GM23338 (cell line): ENCODE measurements at regions not wholly inside any gene's neighbourhood (a gene's known extent, or its start where the extent isn't known, plus 50 kb on each side); places are given as distances from the start of the nearest gene placed in this dataset.

Experiments used
- ATAC-seq: fragments of 200-7000 bp; cut with Tn5 transposase; 3 replicates; pipeline ENCODE4 v1.9.1; 2020
- DNase-seq: peaks from one replicate; pipeline ENCODE4 v3.0.0-alpha.2; 2015; ENCODE audit warnings: low spot score
- H2AFZ ChIP-seq: fragments of 200-600 bp; sonication (generic); 2 replicates; pipeline ENCODE4 v1.8.0; 2016; ENCODE audit warnings: antibody characterized with exemption, mild to moderate bottlenecking, moderate library complexity
- H3F3A ChIP-seq: fragments of 200-600 bp; sonication (generic); replicated peaks from 2 replicates; pipeline ENCODE4 v1.8.0; 2017; ENCODE audit warnings: antibody characterized with exemption, mixed run types, low read depth
- H3K27ac ChIP-seq: fragments of 200-600 bp; sonication (generic); 2 replicates; pipeline ENCODE4 v1.6.1; 2016; ENCODE audit warnings: low read depth
- H3K27me3 ChIP-seq: fragments of 200-600 bp; sonication (generic); 2 replicates; pipeline ENCODE4 v1.8.0; 2016; ENCODE audit warnings: mild to moderate bottlenecking, mixed run types, moderate library complexity; ENCODE audit not compliant: insufficient read depth
- H3K36me3 ChIP-seq: fragments of 200-600 bp; sonication (generic); 2 replicates; pipeline ENCODE4 v1.8.0; 2016; ENCODE audit warnings: mild to moderate bottlenecking; ENCODE audit not compliant: insufficient read depth
- H3K4me1 ChIP-seq: fragments of 200-600 bp; sonication (generic); 2 replicates; pipeline ENCODE4 v1.8.0; 2016; ENCODE audit warnings: mild to moderate bottlenecking, moderate library complexity; ENCODE audit not compliant: insufficient read depth
- H3K4me2 ChIP-seq: fragments of 200-600 bp; sonication (generic); 2 replicates; pipeline ENCODE4 v1.7.1; 2017; ENCODE audit warnings: mixed run types
- H3K4me3 ChIP-seq: fragments of 200-600 bp; sonication (generic); 2 replicates; pipeline ENCODE4 v1.6.1; 2016; ENCODE audit warnings: mixed run types
- H3K79me2 ChIP-seq: fragments of 200-600 bp; sonication (generic); replicated peaks from 2 replicates; pipeline ENCODE4 v1.8.0; 2017; ENCODE audit warnings: mild to moderate bottlenecking; ENCODE audit not compliant: insufficient read depth
- H3K9me2 ChIP-seq: fragments of 200-600 bp; sonication (generic); 2 replicates; pipeline ENCODE4 v1.8.0; 2017; ENCODE audit not compliant: insufficient read depth
- H4K20me1 ChIP-seq: fragments of 200-600 bp; sonication (generic); replicated peaks from 2 replicates; pipeline ENCODE4 v1.8.0; 2017; ENCODE audit warnings: mild to moderate bottlenecking; ENCODE audit not compliant: insufficient read depth
- H3K27ac Mint-ChIP-seq: 2 replicates; pipeline ENCODE4 v1.8.0; 2020; ENCODE audit warnings: inconsistent platforms, mild to moderate bottlenecking, moderate library complexity, mixed read lengths
- H3K27me3 Mint-ChIP-seq: 3 replicates; pipeline ENCODE4 v1.8.0; 2022; ENCODE audit warnings: low read depth, mild to moderate bottlenecking, moderate library complexity, mixed read lengths, inconsistent platforms; ENCODE audit not compliant: insufficient read depth, poor library complexity
- H3K36me3 Mint-ChIP-seq: 3 replicates; pipeline ENCODE4 v1.8.0; 2021; ENCODE audit warnings: low read depth, mild to moderate bottlenecking, inconsistent platforms, moderate library complexity, mixed read lengths
- H3K4me1 Mint-ChIP-seq: 3 replicates; pipeline ENCODE4 v1.8.0; 2020; ENCODE audit warnings: mild to moderate bottlenecking, inconsistent platforms, mixed read lengths
- H3K4me3 Mint-ChIP-seq: 3 replicates; pipeline ENCODE4 v1.8.0; 2021; ENCODE audit warnings: moderate library complexity, mild to moderate bottlenecking, inconsistent platforms, mixed read lengths
- H3K9me3 Mint-ChIP-seq: 3 replicates; pipeline ENCODE4 v1.8.0; 2020; ENCODE audit warnings: moderate library complexity, mild to moderate bottlenecking, inconsistent platforms, mixed read lengths
- CREB1 ChIP-seq: fragments of 250-450 bp; sonication (Bioruptor Pico); IDR thresholded peaks from 2 replicates; pipeline ENCODE4 v1.5.0; 2020; ENCODE audit warnings: low read depth, mild to moderate bottlenecking, moderate library complexity
- EZH2 ChIP-seq: fragments of 200-600 bp; sonication (generic); IDR thresholded peaks from one replicate; pipeline ENCODE4 v1.8.0; 2017; ENCODE audit warnings: antibody characterized with exemption, mild to moderate bottlenecking, low read depth; ENCODE audit not compliant: unreplicated experiment
- EZH2phosphoT487 ChIP-seq: fragments of 200-600 bp; sonication (generic); IDR thresholded peaks from one replicate; pipeline ENCODE4 v1.8.1; 2018; ENCODE audit warnings: antibody characterized with exemption; ENCODE audit not compliant: unreplicated experiment
- JUNB ChIP-seq: IDR thresholded peaks from one replicate; pipeline ENCODE4 v1.6.1; 2016; ENCODE audit warnings: antibody characterized with exemption; ENCODE audit not compliant: unreplicated experiment
- POLR2AphosphoS5 ChIP-seq: IDR thresholded peaks from 2 replicates; pipeline ENCODE4 v1.6.1; 2016; ENCODE audit warnings: antibody characterized with exemption, low read depth
- STAT1 ChIP-seq: IDR thresholded peaks from one replicate; pipeline ENCODE4 v1.6.1; 2016; ENCODE audit warnings: antibody characterized with exemption; ENCODE audit not compliant: unreplicated experiment
- ZNF114 ChIP-seq: fragments of 250-450 bp; sonication (Bioruptor Pico); IDR thresholded peaks from 2 replicates; pipeline ENCODE4 v1.5.0; 2020; ENCODE audit warnings: mild to moderate bottlenecking, moderate library complexity
- ZNF331 ChIP-seq: fragments of 250-450 bp; sonication (Bioruptor Pico); IDR thresholded peaks from 2 replicates; pipeline ENCODE4 v1.5.0; 2020; ENCODE audit warnings: low read depth, mild to moderate bottlenecking, moderate library complexity
- TF ChIP-seq, protein P1 (sequence below): fragments of 250-450 bp; sonication (Bioruptor Pico); IDR thresholded peaks from 2 replicates; pipeline ENCODE4 v1.5.0; 2020; ENCODE audit warnings: mild to moderate bottlenecking, moderate library complexity
- TF ChIP-seq, protein P2 (sequence below): IDR thresholded peaks from 2 replicates; pipeline ENCODE4 v1.6.1; 2016; ENCODE audit warnings: antibody characterized with exemption
- TF ChIP-seq, protein P3 (sequence below): IDR thresholded peaks from one replicate; pipeline ENCODE4 v1.6.1; 2018; ENCODE audit warnings: antibody characterized with exemption; ENCODE audit not compliant: unreplicated experiment

DNA sequence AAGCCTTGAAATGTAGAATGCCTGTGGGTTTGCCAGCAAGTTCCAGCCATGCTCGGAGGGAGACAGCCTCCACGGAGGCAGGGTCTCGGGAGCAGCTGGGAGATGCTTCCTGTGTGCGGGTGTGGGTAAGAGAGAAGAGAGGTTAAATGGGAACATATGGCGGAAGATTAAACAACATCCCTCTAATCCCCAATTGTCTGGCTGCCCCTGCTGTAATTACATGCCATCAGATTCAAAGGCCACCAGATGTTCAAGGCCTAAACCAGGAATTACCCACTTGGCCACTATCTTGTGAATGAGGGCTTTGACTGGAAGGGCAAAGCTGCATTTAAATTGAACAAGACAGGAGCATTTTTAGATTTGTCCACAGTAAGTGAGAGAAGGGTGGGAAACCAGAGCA lies 81.4 kb upstream of the BACE2 start:
- TF ChIP-seq, protein P1, sequence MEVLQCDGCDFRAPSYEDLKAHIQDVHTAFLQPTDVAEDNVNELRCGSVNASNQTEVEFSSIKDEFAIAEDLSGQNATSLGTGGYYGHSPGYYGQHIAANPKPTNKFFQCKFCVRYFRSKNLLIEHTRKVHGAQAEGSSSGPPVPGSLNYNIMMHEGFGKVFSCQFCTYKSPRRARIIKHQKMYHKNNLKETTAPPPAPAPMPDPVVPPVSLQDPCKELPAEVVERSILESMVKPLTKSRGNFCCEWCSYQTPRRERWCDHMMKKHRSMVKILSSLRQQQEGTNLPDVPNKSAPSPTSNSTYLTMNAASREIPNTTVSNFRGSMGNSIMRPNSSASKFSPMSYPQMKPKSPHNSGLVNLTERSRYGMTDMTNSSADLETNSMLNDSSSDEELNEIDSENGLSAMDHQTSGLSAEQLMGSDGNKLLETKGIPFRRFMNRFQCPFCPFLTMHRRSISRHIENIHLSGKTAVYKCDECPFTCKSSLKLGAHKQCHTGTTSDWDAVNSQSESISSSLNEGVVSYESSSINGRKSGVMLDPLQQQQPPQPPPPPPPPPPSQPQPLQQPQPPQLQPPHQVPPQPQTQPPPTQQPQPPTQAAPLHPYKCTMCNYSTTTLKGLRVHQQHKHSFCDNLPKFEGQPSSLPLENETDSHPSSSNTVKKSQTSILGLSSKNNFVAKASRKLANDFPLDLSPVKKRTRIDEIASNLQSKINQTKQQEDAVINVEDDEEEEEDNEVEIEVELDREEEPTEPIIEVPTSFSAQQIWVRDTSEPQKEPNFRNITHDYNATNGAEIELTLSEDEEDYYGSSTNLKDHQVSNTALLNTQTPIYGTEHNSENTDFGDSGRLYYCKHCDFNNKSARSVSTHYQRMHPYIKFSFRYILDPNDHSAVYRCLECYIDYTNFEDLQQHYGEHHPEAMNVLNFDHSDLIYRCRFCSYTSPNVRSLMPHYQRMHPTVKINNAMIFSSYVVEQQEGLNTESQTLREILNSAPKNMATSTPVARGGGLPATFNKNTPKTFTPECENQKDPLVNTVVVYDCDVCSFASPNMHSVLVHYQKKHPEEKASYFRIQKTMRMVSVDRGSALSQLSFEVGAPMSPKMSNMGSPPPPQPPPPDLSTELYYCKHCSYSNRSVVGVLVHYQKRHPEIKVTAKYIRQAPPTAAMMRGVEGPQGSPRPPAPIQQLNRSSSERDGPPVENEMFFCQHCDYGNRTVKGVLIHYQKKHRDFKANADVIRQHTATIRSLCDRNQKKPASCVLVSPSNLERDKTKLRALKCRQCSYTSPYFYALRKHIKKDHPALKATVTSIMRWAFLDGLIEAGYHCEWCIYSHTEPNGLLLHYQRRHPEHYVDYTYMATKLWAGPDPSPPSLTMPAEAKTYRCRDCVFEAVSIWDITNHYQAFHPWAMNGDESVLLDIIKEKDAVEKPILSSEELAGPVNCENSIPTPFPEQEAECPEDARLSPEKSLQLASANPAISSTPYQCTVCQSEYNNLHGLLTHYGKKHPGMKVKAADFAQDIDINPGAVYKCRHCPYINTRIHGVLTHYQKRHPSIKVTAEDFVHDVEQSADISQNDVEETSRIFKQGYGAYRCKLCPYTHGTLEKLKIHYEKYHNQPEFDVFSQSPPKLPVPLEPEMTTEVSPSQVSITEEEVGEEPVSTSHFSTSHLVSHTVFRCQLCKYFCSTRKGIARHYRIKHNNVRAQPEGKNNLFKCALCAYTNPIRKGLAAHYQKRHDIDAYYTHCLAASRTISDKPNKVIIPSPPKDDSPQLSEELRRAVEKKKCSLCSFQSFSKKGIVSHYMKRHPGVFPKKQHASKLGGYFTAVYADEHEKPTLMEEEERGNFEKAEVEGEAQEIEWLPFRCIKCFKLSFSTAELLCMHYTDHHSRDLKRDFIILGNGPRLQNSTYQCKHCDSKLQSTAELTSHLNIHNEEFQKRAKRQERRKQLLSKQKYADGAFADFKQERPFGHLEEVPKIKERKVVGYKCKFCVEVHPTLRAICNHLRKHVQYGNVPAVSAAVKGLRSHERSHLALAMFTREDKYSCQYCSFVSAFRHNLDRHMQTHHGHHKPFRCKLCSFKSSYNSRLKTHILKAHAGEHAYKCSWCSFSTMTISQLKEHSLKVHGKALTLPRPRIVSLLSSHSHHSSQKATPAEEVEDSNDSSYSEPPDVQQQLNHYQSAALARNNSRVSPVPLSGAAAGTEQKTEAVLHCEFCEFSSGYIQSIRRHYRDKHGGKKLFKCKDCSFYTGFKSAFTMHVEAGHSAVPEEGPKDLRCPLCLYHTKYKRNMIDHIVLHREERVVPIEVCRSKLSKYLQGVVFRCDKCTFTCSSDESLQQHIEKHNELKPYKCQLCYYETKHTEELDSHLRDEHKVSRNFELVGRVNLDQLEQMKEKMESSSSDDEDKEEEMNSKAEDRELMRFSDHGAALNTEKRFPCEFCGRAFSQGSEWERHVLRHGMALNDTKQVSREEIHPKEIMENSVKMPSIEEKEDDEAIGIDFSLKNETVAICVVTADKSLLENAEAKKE (CRISPR knock-in tag) = no peak
- TF ChIP-seq ZNF114 (CRISPR knock-in tag) = no peak
- TF ChIP-seq JUNB = no peak
- TF ChIP-seq, protein P2, sequence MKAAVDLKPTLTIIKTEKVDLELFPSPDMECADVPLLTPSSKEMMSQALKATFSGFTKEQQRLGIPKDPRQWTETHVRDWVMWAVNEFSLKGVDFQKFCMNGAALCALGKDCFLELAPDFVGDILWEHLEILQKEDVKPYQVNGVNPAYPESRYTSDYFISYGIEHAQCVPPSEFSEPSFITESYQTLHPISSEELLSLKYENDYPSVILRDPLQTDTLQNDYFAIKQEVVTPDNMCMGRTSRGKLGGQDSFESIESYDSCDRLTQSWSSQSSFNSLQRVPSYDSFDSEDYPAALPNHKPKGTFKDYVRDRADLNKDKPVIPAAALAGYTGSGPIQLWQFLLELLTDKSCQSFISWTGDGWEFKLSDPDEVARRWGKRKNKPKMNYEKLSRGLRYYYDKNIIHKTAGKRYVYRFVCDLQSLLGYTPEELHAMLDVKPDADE = no peak
- TF ChIP-seq CREB1 (CRISPR knock-in tag) = no peak
- no peak for TF ChIP-seq ZNF331 (CRISPR knock-in tag)
- TF ChIP-seq EZH2phosphoT487 = no peak
- TF ChIP-seq STAT1 = no peak
- TF ChIP-seq, protein P3, sequence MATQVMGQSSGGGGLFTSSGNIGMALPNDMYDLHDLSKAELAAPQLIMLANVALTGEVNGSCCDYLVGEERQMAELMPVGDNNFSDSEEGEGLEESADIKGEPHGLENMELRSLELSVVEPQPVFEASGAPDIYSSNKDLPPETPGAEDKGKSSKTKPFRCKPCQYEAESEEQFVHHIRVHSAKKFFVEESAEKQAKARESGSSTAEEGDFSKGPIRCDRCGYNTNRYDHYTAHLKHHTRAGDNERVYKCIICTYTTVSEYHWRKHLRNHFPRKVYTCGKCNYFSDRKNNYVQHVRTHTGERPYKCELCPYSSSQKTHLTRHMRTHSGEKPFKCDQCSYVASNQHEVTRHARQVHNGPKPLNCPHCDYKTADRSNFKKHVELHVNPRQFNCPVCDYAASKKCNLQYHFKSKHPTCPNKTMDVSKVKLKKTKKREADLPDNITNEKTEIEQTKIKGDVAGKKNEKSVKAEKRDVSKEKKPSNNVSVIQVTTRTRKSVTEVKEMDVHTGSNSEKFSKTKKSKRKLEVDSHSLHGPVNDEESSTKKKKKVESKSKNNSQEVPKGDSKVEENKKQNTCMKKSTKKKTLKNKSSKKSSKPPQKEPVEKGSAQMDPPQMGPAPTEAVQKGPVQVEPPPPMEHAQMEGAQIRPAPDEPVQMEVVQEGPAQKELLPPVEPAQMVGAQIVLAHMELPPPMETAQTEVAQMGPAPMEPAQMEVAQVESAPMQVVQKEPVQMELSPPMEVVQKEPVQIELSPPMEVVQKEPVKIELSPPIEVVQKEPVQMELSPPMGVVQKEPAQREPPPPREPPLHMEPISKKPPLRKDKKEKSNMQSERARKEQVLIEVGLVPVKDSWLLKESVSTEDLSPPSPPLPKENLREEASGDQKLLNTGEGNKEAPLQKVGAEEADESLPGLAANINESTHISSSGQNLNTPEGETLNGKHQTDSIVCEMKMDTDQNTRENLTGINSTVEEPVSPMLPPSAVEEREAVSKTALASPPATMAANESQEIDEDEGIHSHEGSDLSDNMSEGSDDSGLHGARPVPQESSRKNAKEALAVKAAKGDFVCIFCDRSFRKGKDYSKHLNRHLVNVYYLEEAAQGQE = no peak
- no peak for TF ChIP-seq EZH2
- no peak for TF ChIP-seq POLR2AphosphoS5
- Mint-ChIP-seq H3K4me3 (no peak overlapping the region), H3K9me3 (peaks cover 77% of the 10 kb centered on the region), H3K27ac (no peak overlapping the region), H3K4me1 (peaks cover under 1% of the 10 kb centered on the region; the same call in 2 of the 3 replicates), H3K36me3 (0 out of 3 replicates have a peak, but pooled peaks cover 4% of the 10 kb centered on the region), H3K27me3 (no peaks in the 10 kb centered on the region)
- no peak overlapping the region for H3K4me2 ChIP-seq
- ATAC-seq = no peak
- H3K9me2 ChIP-seq = no peaks in the 10 kb centered on the region
- no peak overlapping the region for H2AFZ ChIP-seq
- no peaks in the 10 kb centered on the region for H4K20me1 ChIP-seq
- DNase-seq = no peak
- no peaks in the 10 kb centered on the region for H3F3A ChIP-seq
- H3K27me3 ChIP-seq = no peaks in the 10 kb centered on the region
- no peaks in the 10 kb centered on the region for H3K79me2 ChIP-seq
- no peak overlapping the region for H3K27ac ChIP-seq
- H3K4me1 ChIP-seq = no peaks in the 10 kb centered on the region
- H3K4me3 ChIP-seq = no peak overlapping the region
- no peaks in the 10 kb centered on the region; the same call in 1 of the 2 replicates for H3K36me3 ChIP-seq
